ENCODE measurements at regions not wholly inside any gene's neighbourhood (a gene's known extent, or its start where the extent isn't known, plus 50 kb on each side); places are given as distances from the start of the nearest gene placed in this dataset.

DNA sequence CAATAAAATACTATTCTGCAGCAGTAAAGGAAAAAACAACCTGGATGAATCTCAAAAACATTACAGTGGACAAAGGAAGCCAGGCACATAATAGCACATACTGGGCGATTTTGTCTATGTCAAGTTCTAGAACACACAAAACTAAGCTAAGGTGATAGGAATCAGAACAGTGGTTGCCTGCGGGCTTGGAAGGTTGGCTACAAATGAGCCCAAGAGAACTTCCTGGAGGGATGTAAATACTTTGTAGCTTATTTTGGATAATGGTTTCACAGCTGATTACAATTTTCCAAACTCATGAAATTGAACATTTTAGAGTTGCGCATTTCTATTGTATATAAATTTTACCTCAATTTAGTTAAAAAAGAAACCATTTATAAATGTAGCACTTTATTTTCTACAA lies 67.6 kb upstream of the CES5A start:
- Histone ChIP-seq H3K4me1 (ENCODE audit: control insufficient read depth in 1 of 2, low read depth in 2 of 2) (no peaks in the 10 kb centered on the region), H3K36me3 (no peaks in the 10 kb centered on the region), H3K4me3 (no peak overlapping the region), H3K9me3 (no peaks in the 10 kb centered on the region), H3K27me3 (replicated peaks; ENCODE audit: insufficient read depth) (no peaks in the 10 kb centered on the region), H3K27ac (no peak overlapping the region)
- no peak for DNase-seq (ENCODE audit: low spot score)
- ATAC-seq (ENCODE audit: insufficient number of reproducible peaks, low FRiP score, low read depth), result no peak
- no peak for TF ChIP-seq CTCF (IDR thresholded peaks at IDR 0.05)

- no peak overlapping the region for H3K4me3 ChIP-seq
- H3K27me3 ChIP-seq (replicated peaks; ENCODE audit: insufficient read depth), result no peaks in the 10 kb centered on the region
- no peaks in the 10 kb centered on the region for H3K36me3 ChIP-seq
- no peaks in the 10 kb centered on the region for H3K9me3 ChIP-seq
- H3K4me1 ChIP-seq (ENCODE audit: control insufficient read depth in 1 of 2, low read depth in 2 of 2), result no peaks in the 10 kb centered on the region
- ATAC-seq (ENCODE audit: insufficient number of reproducible peaks, low FRiP score, low read depth) (no peak), DNase-seq (ENCODE audit: low spot score) (no peak)
- H3K27ac ChIP-seq, result no peak overlapping the region
- TF ChIP-seq CTCF (IDR thresholded peaks at IDR 0.05), result no peak
These were observed 66.4 kb upstream of the CES5A start for GRCh38 chr16:55941552-55941951.

GRCh38 chr16:55938126-55938525 lies 63.0 kb upstream of the CES5A start:
- no peak for TF ChIP-seq CTCF (IDR thresholded peaks at IDR 0.05)
- Histone ChIP-seq H3K4me3 (no peak overlapping the region), H3K4me1 (ENCODE audit: control insufficient read depth in 1 of 2, low read depth in 2 of 2) (no peaks in the 10 kb centered on the region), H3K9me3 (no peaks in the 10 kb centered on the region), H3K27me3 (replicated peaks; ENCODE audit: insufficient read depth) (no peaks in the 10 kb centered on the region), H3K27ac (no peak overlapping the region), H3K36me3 (no peaks in the 10 kb centered on the region)
- ATAC-seq (ENCODE audit: insufficient number of reproducible peaks, low FRiP score, low read depth) (no peak), DNase-seq (ENCODE audit: low spot score) (no peak)

- no peaks in the 10 kb centered on the region for H3K4me1 ChIP-seq (ENCODE audit: control insufficient read depth in 1 of 2, low read depth in 2 of 2)
- H3K36me3 ChIP-seq, result no peaks in the 10 kb centered on the region
- ATAC-seq (ENCODE audit: insufficient number of reproducible peaks, low FRiP score, low read depth) (no peak), DNase-seq (ENCODE audit: low spot score) (no peak)
- no peak overlapping the region for H3K27ac ChIP-seq
- no peaks in the 10 kb centered on the region for H3K9me3 ChIP-seq
- H3K4me3 ChIP-seq, result no peak overlapping the region
- TF ChIP-seq CTCF (IDR thresholded peaks at IDR 0.05), result no peak
- no peaks in the 10 kb centered on the region for H3K27me3 ChIP-seq (replicated peaks; ENCODE audit: insufficient read depth)
These were observed 57.9 kb upstream of the CES5A start for GRCh38 chr16:55933038-55933437.

DNA sequence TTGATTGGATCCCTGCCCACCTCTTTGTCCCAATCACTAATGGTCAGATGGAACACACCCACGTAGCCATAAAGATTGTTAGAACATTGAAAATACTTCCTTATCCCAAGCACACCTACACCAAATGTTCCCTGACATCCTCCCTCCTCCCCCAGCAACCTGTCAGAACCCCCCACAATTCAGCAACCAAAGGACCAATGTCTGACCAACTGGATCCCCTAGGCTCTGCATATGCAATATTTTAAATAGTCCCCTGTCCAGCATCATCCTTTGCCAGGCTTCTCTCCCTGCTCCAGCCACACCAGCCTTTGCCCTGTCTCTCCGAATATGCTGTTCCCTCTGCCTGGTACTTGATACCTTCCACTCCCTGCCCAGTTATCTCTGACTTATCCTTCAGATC lies 54.9 kb upstream of the CES5A start:
- TF ChIP-seq CTCF (IDR thresholded peaks at IDR 0.05), result no peak
- ATAC-seq (ENCODE audit: insufficient number of reproducible peaks, low FRiP score, low read depth) (no peak), DNase-seq (ENCODE audit: low spot score) (no peak)

More for the DNA sequence above, 54.9 kb upstream of the CES5A start:
- Histone ChIP-seq H3K9me3 (no peaks in the 10 kb centered on the region), H3K27ac (no peak overlapping the region), H3K4me1 (ENCODE audit: control insufficient read depth in 1 of 2, low read depth in 2 of 2) (no peaks in the 10 kb centered on the region), H3K4me3 (no peak overlapping the region), H3K36me3 (no peaks in the 10 kb centered on the region), H3K27me3 (replicated peaks; ENCODE audit: insufficient read depth) (no peaks in the 10 kb centered on the region)
